ENCODE measurements at regions not wholly inside any gene's neighbourhood (a gene's known extent, or its start where the extent isn't known, plus 50 kb on each side); places are given as distances from the start of the nearest gene placed in this dataset.

- no peak for DNase-seq
Measured at GRCh38 chr9:118318770-118319431, 614.7 kb downstream of the TLR4 start.

- no peak for DNase-seq
Measured at GRCh38 chr9:118321788-118322187, 617.6 kb downstream of the TLR4 start.

- DNase-seq = no peak
Measured at GRCh38 chr9:118324706-118325105, 620.5 kb downstream of the TLR4 start.

- DNase-seq = no peak
Measured at GRCh38 chr9:118325757-118326156, 621.6 kb downstream of the TLR4 start.

- DNase-seq = no peak
Measured at GRCh38 chr9:118326326-118326725, 622.1 kb downstream of the TLR4 start.

- no peak for DNase-seq
Measured at GRCh38 chr9:118330191-118330986, 626.2 kb downstream of the TLR4 start.

- no peak for DNase-seq
Measured at GRCh38 chr9:118331622-118332045, 627.4 kb downstream of the TLR4 start.

GRCh38 chr9:118336250-118336942, 632.2 kb downstream of the TLR4 start:
- no peak for DNase-seq

GRCh38 chr9:118336943-118337330, 632.7 kb downstream of the TLR4 start:
- DNase-seq = no peak

- no peak for DNase-seq
Measured at GRCh38 chr9:118360036-118360435, 655.8 kb downstream of the TLR4 start.

GRCh38 chr9:118362123-118362522, 657.9 kb downstream of the TLR4 start:
- no peak for DNase-seq

- no peak for DNase-seq
Measured at GRCh38 chr9:118362596-118362995, 658.4 kb downstream of the TLR4 start.

- no peak for DNase-seq
Measured at GRCh38 chr9:118364266-118365106, 660.3 kb downstream of the TLR4 start.

GRCh38 chr9:118366228-118366627, 662.0 kb downstream of the TLR4 start:
- DNase-seq = no peak

GRCh38 chr9:118367383-118367782, 663.2 kb downstream of the TLR4 start:
- DNase-seq = no peak

- no peak for DNase-seq
Measured at GRCh38 chr9:118384531-118385100, 680.4 kb downstream of the TLR4 start.

- no peak for DNase-seq
Measured at GRCh38 chr9:118395415-118395814, 691.2 kb downstream of the TLR4 start.

- DNase-seq = no peak
Measured at GRCh38 chr9:118401546-118401945, 697.3 kb downstream of the TLR4 start.

GRCh38 chr9:118414676-118415075, 710.5 kb downstream of the TLR4 start:
- DNase-seq = no peak

- no peak for DNase-seq
Measured at GRCh38 chr9:118418887-118419565, 714.8 kb downstream of the TLR4 start.

- DNase-seq = no peak
Measured at GRCh38 chr9:118419676-118420075, 715.5 kb downstream of the TLR4 start.

GRCh38 chr9:118422508-118422907, 718.3 kb downstream of the TLR4 start:
- no peak for DNase-seq
